ENCODE measurements at regions not wholly inside any gene's neighbourhood (a gene's known extent, or its start where the extent isn't known, plus 50 kb on each side); places are given as distances from the start of the nearest gene placed in this dataset.
"Not testable (repeated sequence)": the region's sequence is repeated elsewhere in the genome, so short reads cannot be mapped to it uniquely, and the experiment has no call there.

DNA sequence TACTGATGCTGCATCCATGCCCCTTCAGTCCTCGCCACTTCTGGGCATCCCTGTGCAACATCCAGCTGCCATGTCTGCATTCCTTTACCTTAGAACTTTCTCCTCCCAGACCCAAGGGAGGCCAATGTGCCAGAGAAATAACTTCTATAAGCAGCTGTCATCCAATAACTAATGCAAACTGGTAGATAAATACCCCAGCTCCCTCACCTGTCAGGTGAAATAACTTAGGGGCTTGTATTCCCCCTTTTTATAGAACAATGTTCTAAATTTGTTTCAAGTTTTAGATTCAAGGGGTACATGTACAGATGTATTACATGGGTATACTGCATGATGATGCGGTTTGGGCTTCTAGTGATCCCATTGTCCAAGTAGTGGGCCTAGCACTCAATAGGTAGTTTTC, 880.1 kb downstream of the UQCRFS1 start:
- DNase-seq (ENCODE audit: low spot score), result no peak

DNA sequence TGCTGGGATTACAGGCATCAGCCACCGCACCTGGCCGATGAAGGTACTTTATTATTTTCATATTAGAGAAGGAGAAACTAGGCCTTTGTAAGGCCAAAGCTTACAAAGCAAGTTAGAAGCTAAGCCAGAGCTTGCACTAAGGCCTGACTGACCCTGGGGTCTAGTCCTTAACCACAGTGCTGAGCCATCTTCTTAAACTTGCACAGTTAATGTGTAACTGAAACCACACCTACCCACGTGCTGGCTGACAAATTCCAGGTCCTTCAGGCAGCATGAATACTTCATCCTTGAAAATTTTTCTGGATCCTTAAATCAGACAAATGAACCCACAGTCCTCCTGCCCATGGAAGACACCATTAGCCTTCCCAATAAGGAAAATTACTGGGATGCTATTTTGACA, 880.6 kb downstream of the UQCRFS1 start:
- DNase-seq (ENCODE audit: low spot score), result no peak

DNA sequence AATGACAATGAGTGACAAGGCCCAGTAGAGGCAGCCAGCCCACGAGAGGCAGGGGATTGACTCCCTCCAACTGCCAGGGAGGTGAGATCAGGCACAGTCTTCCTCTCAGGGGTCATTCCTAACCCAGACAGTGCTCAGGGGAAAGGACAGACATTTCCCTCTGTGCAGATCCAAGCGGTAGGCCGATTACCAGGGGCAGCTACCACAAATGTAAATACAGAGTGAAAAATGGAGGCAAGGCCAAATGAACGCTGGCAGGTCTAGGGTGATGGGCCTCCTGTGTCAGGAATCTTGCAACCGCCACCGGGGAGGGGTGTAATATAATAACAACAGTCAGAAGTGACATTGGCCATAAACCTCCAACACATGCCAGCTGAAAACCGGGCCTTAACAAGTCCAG, 881.4 kb downstream of the UQCRFS1 start:
- DNase-seq (ENCODE audit: low spot score), result no peak

DNA sequence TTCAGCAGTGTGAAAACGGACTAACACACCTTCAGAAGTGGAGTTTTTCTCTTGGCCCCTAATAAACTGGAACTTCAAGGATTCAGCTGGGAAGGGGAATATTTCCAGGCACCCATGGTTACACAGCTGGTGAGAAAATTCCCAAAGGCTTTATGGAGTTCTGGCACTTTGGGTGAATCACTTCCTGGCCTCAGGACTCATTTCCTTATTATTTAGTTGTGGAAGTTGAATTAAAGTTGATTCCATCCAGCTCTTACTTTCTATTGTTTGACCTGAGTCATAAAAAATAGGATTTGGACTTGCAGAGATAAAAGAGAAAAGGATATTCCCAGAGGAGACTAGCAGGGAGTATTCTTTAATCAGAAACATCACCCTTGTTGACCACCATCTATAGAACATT, 882.1 kb downstream of the UQCRFS1 start:
- DNase-seq (ENCODE audit: low spot score), result no peak

DNA sequence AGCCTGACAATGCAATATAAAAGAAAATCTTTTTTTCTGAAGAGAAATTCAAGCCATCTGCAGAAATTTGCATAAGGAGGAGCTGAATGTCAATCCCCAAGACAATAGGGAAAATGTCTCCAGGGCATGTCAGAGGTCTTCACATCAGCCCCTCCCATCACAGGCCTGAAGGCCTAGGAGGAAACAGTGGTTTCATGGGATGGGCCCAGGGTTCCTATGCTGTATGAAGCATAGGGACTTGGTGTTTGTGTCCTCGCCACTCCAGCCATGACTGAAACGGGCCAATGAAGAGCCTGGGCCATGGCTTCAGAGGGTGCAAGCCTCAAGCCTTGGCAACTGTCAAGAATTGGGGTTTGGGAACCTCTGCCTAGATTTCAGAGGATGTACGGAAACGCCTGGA, 883.5 kb downstream of the UQCRFS1 start:
- no peak for DNase-seq (ENCODE audit: low spot score)

DNA sequence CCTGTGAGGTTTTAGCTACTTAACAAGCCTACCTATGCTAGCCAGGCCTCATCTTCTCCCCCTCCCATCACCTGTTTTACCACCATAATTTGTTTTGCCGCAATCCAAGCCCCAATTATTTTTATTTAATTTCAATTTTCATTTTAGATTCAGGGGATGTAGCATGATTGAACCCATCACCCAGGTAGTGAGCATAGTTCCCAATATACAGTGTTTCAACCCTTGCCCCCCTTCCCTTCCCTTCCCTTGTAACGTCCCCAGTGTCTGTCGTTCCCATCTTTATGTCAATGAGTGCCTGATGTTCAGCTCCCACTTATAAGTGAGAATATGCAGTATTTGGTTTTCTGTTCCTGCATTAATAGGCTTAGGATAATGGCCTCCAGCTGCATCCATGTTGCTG, 885.0 kb downstream of the UQCRFS1 start:
- DNase-seq (ENCODE audit: low spot score), result no peak

DNA sequence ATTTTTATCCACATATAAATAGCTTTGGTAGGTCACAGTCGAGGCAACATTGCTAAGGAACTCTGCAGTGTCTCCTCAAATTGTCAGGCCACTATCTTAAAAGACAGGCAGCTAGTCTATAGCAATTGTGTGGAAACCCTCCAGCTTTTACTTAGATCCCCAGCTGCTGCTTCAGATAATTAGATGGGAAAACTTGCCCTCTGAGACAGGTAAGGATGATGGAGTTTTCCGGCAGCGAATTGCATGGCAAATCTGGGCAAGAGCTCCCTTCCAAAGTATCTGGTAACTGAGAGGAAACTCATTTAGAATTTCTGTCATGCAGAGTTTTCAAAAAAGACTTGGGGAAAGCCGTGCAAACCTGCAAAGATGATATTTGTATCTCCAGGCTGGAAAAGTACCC, 886.2 kb downstream of the UQCRFS1 start:
- DNase-seq (ENCODE audit: low spot score), result no peak

DNA sequence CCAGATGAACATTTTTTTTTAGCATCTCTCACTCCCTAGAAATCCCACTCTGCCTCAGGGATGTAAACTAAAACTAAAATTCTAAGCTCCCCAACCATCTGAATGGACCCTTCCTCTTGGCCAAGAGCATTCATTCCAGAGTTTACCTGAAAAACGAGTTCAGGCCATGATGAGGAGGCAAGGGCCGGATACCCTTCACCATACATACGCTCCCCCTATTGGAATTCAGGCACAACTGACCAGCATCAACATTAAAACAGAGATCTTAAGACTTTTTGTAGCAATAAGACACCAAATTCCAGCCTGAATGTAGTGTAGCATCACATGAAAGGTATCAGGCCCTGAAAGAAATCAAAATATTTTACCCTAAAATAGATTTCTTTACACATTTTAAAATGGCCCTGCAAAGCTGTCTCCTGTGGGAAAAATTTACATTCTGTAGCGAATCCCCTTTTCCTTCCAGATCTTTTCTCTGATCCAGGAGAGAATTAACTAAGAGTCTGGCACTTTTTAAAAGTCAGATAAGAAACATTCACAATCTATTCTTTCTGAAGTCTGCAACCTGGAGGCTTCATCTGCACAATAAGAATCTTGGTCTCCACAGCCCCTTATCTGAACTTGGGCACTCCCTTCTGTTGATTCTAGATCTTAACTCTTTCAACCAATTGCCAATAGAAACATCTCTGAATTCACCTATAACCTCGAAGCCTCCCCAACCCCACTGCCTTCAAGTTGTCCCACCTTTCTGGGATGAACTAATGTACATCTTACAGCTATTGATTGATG, 888.5 kb downstream of the UQCRFS1 start:
- no peak for DNase-seq (ENCODE audit: low spot score)

DNA sequence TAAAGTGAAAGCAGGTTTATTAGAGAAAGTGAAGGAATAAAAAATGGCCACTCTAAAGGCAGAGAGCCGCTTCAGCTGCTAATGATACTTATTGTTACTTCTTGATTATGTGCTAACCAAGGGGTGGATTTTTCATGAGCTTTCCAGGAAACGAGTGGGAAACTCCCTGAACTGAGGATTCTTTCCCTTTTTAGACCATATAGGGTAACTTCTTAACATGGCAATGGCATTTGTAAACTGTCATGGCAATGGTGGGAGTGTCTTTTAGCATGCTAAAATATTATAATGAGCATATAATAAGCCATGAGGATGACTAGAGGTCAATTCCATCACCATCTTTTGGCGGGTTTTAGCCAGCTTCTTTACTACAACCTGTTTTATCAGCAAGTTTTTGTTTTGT, 890.0 kb downstream of the UQCRFS1 start:
- DNase-seq (ENCODE audit: low spot score), result no peak

DNA sequence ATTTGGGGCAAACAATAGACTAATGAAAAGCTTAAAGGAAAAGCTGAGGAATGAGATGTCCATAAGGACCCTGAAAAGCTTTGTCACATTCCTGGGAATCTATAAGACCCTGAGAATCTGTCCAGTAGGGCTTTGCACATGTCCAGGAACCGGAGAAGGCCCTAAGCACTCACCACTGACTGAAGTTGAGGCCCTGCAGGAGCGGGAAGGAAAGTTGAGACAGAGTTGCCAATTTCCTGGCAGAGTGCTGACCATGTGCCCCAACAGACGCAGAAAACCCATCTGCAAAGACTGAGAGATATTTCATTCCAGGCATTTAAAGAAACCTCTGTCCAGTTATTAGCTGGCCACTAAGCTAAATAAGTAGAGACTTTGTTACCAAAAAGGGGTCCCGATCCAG, 890.5 kb downstream of the UQCRFS1 start:
- no peak for DNase-seq (ENCODE audit: low spot score)

DNA sequence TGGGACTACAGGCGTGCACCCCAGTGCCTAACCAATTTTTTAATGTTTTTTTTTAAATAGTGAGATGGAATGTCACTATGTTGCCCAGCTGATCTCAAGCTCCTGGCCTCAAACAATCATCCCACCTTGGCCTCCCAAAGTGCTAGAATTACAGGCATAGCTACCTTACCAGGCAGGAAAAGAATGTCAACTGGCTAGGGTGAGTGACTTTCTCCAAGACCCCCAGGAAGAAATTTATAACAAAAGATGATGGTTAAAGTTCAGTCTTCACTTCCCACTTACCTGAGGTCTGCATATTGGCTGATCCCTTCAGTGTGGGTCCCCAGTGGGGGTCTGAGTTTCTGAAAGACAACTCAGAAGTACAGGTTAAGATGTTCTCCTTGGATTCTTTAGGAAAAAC, 893.0 kb downstream of the UQCRFS1 start:
- no peak for DNase-seq (ENCODE audit: low spot score)

DNA sequence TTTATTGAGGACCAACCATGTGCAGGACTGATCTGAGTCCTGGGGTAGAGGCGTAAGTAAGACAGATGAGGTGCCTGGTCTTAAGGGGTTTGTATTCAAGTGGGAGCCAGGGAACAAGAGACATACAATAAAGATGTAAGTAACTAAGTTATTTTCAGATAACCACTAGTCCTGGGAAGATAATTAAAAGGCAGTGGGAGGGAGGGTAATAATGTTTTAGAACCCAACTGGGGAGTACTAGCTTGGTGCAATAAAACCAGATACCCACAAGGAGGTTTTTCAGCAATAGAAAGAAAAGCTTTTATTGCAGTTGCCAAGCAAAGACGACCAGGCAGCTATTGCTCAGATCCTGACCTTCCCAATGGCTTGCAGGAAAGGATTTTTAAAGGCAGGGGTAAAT, 893.7 kb downstream of the UQCRFS1 start:
- no peak for DNase-seq (ENCODE audit: low spot score)

DNA sequence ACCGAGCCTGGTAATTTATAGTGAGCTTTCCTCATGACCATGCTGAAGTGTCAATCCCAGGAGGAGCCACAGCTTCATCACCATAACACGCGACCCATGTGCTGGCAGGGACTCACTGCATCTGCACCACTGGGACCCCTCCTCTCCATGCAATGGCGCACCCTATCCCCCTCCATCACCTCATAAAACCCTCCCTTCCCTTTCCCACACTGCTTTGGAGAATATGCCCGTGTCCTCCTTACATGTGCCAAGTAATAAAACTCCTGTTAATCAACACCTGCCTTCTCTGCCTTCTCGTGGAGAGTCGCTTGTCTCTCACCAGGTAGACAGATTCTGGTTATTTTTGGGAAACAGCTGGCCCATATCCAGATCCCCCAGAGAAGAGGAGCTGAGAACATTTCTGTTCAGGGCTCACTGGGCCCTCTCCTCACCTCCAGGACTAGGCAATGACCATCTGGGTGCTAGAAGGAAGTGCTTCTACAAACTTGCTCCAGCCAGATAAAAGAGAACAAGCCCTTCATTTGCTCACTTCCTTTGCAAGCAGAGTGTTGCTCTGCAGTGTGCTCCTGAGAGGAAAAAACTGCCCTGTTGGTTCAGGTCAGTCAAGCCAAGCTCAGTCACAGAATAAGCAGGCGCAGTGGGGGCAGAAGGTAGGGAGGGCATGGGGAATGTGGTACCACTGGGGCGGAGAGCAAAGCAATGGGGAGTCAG, 894.3 kb downstream of the UQCRFS1 start:
- DNase-seq (ENCODE audit: low spot score), result no peak

DNA sequence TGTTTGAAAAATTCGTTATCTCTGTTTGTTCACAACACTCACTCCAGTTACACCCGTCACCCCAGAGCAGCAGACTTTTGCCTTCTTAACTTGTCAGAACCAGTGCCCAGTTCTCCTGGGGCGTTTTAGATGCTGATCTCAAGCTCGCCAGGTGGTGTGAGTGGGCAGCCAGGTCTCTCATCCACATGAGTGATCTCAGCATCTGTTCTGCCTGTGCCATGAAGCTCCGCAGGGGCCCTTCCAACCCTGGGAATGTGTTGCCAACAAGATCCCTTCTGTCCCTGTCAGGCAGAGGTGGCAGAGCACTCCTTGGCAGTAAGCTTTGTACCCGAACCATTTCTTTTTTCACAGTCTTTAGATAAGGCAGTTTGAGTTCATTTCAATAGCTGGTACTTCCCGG, 896.5 kb downstream of the UQCRFS1 start:
- no peak for DNase-seq (ENCODE audit: low spot score)

DNA sequence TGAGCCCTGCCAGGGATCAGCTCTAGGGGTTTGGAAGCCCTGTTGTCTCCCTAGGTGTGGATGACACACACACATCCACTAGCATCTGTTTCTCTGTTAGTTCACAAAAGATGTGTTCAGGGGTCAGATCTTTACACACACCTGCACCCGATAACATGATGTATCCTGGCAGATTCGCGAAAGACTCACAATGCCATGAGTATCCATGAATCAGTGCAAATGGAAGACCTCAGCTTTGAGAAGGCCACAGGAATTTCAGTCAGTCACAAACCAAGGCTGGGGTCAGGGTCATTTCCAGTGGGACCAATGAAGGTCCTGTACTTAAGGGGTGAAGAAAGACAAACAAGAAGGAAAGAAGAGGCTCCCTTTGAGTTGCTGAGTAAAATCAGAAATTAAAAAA, 898.2 kb downstream of the UQCRFS1 start:
- DNase-seq (ENCODE audit: low spot score), result no peak

DNA sequence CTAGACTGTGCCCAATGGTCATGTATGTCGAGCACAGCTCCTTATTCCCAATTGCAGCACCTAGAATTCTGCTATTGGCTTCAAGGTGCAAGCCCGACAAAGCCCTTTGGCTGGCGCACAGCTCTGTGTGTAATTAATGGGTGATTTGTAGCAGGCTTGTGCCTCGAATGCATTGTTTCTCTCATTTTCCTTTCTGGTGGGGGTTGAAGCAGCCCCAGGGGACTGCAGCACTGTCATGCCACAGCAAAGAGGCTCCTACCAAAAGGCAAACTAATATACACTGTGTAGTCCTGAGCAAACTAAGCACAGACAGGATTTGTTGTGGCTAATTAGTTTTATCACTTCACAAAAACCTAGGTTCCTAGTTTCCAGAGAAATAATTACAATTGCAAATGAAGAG, 898.7 kb downstream of the UQCRFS1 start:
- no peak for DNase-seq (ENCODE audit: low spot score)

DNA sequence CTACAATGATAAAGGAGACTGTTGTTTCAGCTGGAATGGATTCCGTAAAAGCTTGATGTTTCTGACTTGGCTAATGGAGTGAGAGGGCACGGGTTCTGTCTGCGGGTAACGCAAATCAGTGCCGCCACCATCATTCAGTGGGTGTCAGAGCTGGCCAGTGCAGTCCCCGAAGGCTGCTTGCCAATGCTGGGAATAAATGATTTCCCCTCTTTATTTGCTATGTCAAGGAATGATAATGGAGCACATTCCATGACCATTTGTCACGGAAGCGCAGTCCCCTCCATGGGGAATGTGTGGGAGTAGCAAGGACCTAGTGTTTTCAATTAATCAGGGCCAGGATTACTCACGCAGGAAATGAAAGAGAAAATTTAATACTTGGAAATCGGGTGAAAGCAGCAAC, 899.3 kb downstream of the UQCRFS1 start:
- no peak for DNase-seq (ENCODE audit: low spot score)

DNA sequence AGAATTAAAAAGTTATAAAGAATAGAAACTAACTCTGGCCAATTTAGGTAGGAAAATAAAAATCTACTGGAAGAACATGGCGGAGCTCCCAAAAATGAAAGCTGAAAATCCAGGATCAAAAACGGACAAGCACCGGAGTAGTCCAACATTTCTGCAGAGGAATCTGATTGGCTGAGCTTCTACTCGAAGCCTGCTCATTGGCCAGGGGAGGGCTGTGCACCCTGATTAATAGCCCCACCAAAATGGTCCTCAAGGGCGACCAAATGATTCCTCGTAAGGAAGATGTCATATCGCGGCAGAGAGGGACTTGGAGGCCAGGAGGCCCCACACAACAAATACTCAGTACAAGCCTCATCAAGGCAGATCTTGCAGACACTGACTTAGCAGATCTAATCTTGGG, 900.7 kb downstream of the UQCRFS1 start:
- DNase-seq (ENCODE audit: low spot score), result no peak

DNA sequence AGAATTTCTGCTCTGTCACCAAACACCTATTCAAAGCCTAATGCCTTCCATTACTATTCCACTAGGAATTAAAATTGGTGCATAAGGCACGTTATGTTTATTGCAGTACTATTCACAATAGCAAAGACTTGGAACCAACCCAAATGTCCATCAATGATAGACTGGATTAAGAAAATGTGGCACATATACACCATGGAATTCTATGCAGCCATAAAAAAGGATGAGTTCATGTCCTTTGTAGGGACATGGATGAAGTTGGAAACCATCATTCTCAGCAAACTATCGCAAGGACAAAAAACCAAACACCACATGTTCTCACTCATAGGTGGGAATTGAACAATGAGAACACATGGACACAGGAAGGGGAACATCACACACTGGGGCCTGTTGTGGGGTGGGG, 902.1 kb downstream of the UQCRFS1 start:
- not testable (repeated sequence) for DNase-seq (ENCODE audit: low spot score)

DNA sequence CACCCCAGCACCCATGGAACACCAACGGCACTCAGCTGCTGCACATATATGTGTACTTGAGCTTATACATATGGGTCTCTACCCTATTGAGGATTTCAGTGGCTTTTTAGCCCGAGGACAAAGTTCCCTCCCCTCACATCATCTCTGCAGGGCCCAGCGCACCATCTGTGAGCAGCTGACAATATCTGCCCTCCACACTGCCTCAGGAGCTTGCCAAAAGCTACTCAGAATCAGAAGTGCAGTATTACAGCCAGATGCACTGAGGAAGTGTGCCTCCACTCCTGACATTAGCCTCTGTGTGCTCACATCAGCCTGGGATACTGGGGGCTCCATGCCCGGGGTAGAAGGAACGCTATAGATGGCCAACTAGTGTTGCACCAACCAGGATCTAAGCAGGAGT, 903.9 kb downstream of the UQCRFS1 start:
- DNase-seq (ENCODE audit: low spot score), result no peak

DNA sequence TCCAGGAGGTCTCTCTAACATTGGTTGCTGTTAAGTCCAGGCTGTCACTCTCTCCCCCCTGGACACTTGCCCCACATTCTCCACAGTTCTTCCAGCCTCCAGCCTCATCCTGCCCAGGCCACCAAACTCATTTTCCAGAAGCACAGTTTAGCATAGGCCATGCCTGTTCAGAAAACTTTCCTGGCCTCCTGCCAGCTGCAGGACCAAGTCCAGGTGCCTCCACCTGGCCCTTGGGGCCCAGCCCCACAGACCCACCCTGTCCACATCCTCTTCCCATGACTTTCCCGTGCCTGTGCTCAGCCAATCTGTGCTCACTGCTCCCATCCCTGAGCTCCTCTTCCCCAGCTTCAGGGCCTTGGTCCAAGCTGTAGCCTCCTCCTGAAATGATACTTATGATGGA, 905.0 kb downstream of the UQCRFS1 start:
- no peak for DNase-seq (ENCODE audit: low spot score)

DNA sequence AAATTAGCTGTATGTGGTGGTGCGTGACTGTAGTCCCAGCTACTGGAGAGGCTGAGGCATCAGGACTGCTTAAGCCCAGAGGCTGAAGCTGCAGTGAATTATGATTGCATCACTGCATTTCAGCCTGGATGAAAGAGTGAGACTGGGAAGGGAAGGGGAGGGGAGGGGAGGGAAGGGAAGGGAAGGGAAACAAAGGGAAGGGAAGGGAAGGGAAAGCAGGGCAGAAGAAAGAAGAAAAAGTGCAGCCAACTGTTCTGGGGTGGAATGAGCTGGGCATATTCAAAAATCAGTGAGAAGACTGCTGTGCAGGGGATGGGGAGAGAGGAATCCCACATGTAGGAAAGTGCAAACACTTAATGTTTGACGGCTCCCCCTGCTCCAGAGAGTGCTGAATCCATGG, 905.5 kb downstream of the UQCRFS1 start:
- no peak for DNase-seq (ENCODE audit: low spot score)

DNA sequence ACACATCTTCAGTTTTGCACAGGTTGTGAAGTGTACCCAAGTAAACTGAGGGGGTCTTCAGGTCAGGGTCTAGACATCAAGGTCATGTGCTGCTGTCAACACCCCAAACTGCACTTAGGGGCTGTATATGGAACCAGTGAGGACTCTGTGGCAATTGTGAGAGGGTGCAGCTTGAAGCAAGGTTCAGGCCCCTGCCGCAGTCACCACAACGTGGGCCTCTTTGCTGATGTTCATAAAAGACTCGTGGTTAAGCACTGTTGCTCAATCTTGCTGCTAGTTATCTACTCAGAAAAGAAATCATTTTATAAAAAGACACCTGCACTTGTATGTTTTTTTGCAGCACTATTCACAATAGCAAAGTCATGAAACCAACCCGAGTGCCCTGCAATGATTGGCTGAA, 907.4 kb downstream of the UQCRFS1 start:
- no peak for DNase-seq (ENCODE audit: low spot score)
